NOMO-1 (cell line): ENCODE measurements at regions not wholly inside any gene's neighbourhood (a gene's known extent, or its start where the extent isn't known, plus 50 kb on each side); places are given as distances from the start of the nearest gene placed in this dataset.

Experiments used
- DNase-seq, 2 experiments: peaks; one replicate each; lab custom pipeline; 2025; ENCODE audit not compliant: unreplicated experiment in 2 of 2; lab: John Stamatoyannopoulos, UW

GRCh38 chr2:67462738-67463496 is 65.8 kb downstream of the ETAA1 start:
- DNase-seq, result peak; percentile 39 to 63

- peak; percentile 42 to 84 for DNase-seq
Measured at GRCh38 chr2:67463810-67464209, 66.7 kb downstream of the ETAA1 start.

GRCh38 chr2:67465623-67466022 is 68.5 kb downstream of the ETAA1 start:
- no peak for DNase-seq

- no peak for DNase-seq
Measured at GRCh38 chr2:67466734-67467133, 69.6 kb downstream of the ETAA1 start.

- DNase-seq, result no peak
Measured at GRCh38 chr2:67471681-67472080, 74.5 kb downstream of the ETAA1 start.

- DNase-seq, result peak; percentile 4 to 61
Measured at GRCh38 chr2:67476809-67477790, 80.0 kb downstream of the ETAA1 start.

GRCh38 chr2:67479261-67479660 is 82.1 kb downstream of the ETAA1 start:
- no peak for DNase-seq

- DNase-seq, result no peak
Measured at GRCh38 chr2:67485431-67485830, 88.3 kb downstream of the ETAA1 start.

GRCh38 chr2:67486041-67486796 is 89.1 kb downstream of the ETAA1 start:
- no peak for DNase-seq

GRCh38 chr2:67487993-67488392 is 90.9 kb downstream of the ETAA1 start:
- no peak for DNase-seq

GRCh38 chr2:67489396-67489795 is 92.3 kb downstream of the ETAA1 start:
- DNase-seq, result no peak

GRCh38 chr2:67498931-67499330 is 101.8 kb downstream of the ETAA1 start:
- DNase-seq, result no peak

GRCh38 chr2:67499989-67500388 is 102.9 kb downstream of the ETAA1 start:
- no peak for DNase-seq

- DNase-seq, result no peak
Measured at GRCh38 chr2:67500541-67500940, 103.4 kb downstream of the ETAA1 start.

GRCh38 chr2:67502346-67503065 is 105.4 kb downstream of the ETAA1 start:
- no peak for DNase-seq

- no peak for DNase-seq
Measured at GRCh38 chr2:67503066-67503795, 106.1 kb downstream of the ETAA1 start.

- no peak for DNase-seq
Measured at GRCh38 chr2:67510745-67511144, 113.6 kb downstream of the ETAA1 start.

- no peak for DNase-seq
Measured at GRCh38 chr2:67514515-67514914, 117.4 kb downstream of the ETAA1 start.

GRCh38 chr2:67515056-67515455 is 117.9 kb downstream of the ETAA1 start:
- no peak for DNase-seq

GRCh38 chr2:67515538-67515937 is 118.4 kb downstream of the ETAA1 start:
- DNase-seq, result no peak
